ENCODE measurements at regions not wholly inside any gene's neighbourhood (a gene's known extent, or its start where the extent isn't known, plus 50 kb on each side); places are given as distances from the start of the nearest gene placed in this dataset.

- intact Hi-C loops (cut with micrococcal nuclease), result no loop called here
- no peaks in the 10 kb centered on the region for H3K36me3 ChIP-seq (ENCODE audit: control insufficient read depth in 1 of 2, insufficient read depth in 2 of 2, low read length in 2 of 2)
- no peak overlapping the region; a peak in 1 of 4 replicates for H3K4me3 ChIP-seq (replicated peaks in 1 of 2; ENCODE audit: low read depth in 1 of 2, low read length in 2 of 2)
- no peaks in the 10 kb centered on the region for H3K9me2 ChIP-seq (ENCODE audit: insufficient read depth)
- peaks cover 13 to 22% of the 10 kb centered on the region in 2 experiments for H3K4me1 ChIP-seq (ENCODE audit: control insufficient read depth in 1 of 2, insufficient read depth in 2 of 2, low read length in 2 of 2)
- no peaks in the 10 kb centered on the region for H3K79me2 ChIP-seq (ENCODE audit: insufficient read depth, low read length)
- H2AFZ ChIP-seq (ENCODE audit: low read depth, low read length, poor library complexity, severe bottlenecking), result peak overlapping the region; percentile 77
- H3K27ac ChIP-seq (ENCODE audit: low read depth, low read length), result no peak overlapping the region
- ATAC-seq (no peak), DNase-seq (ENCODE audit: low read depth, low spot score) (no peak)
- no peaks in the 10 kb centered on the region for H4K20me1 ChIP-seq (ENCODE audit: insufficient read depth)
- ChIA-PET RAD21 (ENCODE audit: low non-redundant PET in 1 of 2, low total read pairs in 2 of 2, uncharacterized antibody in 2 of 2, unreplicated experiment in 2 of 2) (no interaction called here), POLR2A (interaction anchor here (1.1 kb wide), 1 partner anchor 15 kb away, joined by 3 read pairs; no protein-coding TSS in a partner anchor), CTCF (interaction anchor here (1.2 kb wide), 1 partner anchor 15 kb away, joined by 4 read pairs; no protein-coding TSS in a partner anchor)
- peaks cover 5% of the 10 kb centered on the region; the same call in 1 of the 2 replicates for H3K27me3 ChIP-seq (ENCODE audit: insufficient read depth, low read length)
- H3K9ac ChIP-seq (ENCODE audit: low read length), result peak overlapping the region; percentile 28; the same call in 1 of the 2 replicates
- no peaks in the 10 kb centered on the region; a peak in 1 of 4 replicates for H3K9me3 ChIP-seq (ENCODE audit: control insufficient read depth in 1 of 2, insufficient read depth in 1 of 2, low read depth in 1 of 2, low read length in 2 of 2)
- no TSS peak for BruUV-seq (replicated peaks)
- peak overlapping the region; percentile 58 for H3K4me2 ChIP-seq (ENCODE audit: low read length)
- TF ChIP-seq CTCF (IDR thresholded peaks at IDR 0.05 in 2 of 3, conservative IDR thresholded peaks at IDR 0.05 in 1 of 3; ENCODE audit: borderline replicate concordance in 1 of 3, insufficient read depth in 1 of 3, low read depth in 2 of 3, low read length in 2 of 3) (0 out of 6 replicates have a peak, but pooled peaks of 1 of the 3 experiments have one; percentile 15), ZFX (IDR thresholded peaks at IDR 0.05) (peak; percentile 21; the same call in 1 of the 2 replicates), SP1 (IDR thresholded peaks at IDR 0.05; ENCODE audit: low read depth) (no peak)
Observed at GRCh38 chr1:235012436-235013210, 116.0 kb downstream of the TOMM20 start.
